CD4-positive, alpha-beta T cell (primary cell): ENCODE measurements at regions not wholly inside any gene's neighbourhood (a gene's known extent, or its start where the extent isn't known, plus 50 kb on each side); places are given as distances from the start of the nearest gene placed in this dataset.

Source experiments
- ATAC-seq: fragments of 200-7000 bp; cut with Tn5 transposase; one replicate; pipeline ENCODE4 v1.10.0; 2022; ENCODE audit warnings: mild to moderate bottlenecking; ENCODE audit not compliant: poor library complexity
- CTCF ChIA-PET: fragments of 350-600 bp; sonication (Branson Sonifier 250); formaldehyde crosslinking; loops from one replicate; lab custom pipeline; 2021; ENCODE audit warnings: antibody characterized with exemption, inconsistent platforms; lab: Charles Lee
- POLR2A ChIA-PET: fragments of 350-600 bp; sonication (Branson Sonifier 250); formaldehyde crosslinking; loops from one replicate; lab custom pipeline; 2021; ENCODE audit warnings: antibody characterized with exemption, inconsistent platforms; lab: Charles Lee
- DNase-seq, 14 experiments: peaks; one replicate each; pipeline ENCODE4 v3.0.0-alpha.2; 2013 to 2020; ENCODE audit warnings: mixed read lengths in 2 of 14
- H3K27ac ChIP-seq, 2 donors: one replicate each; pipeline versions ENCODE4 v1.5.1 to v1.7.0; 2013; ENCODE audit warnings: low read length in 2 of 2, low read depth in 1 of 2, mild to moderate bottlenecking in 1 of 2
- H3K27me3 ChIP-seq, 2 experiments: 1 replicate in 1 of 2; 2 replicates in 1 of 2; pipeline versions ENCODE4 v1.6.1 to v1.7.0; 2013; ENCODE audit warnings: low read length in 2 of 2, control low read depth in 1 of 2, mild to moderate bottlenecking in 1 of 2, moderate library complexity in 1 of 2; ENCODE audit not compliant: insufficient read depth in 2 of 2, control insufficient read depth in 1 of 2
- H3K36me3 ChIP-seq: one replicate; pipeline ENCODE4 v1.6.1; 2013; ENCODE audit warnings: low read length, control low read depth; ENCODE audit not compliant: insufficient read depth
- H3K4me1 ChIP-seq: one replicate; pipeline ENCODE4 v1.6.1; 2013; ENCODE audit warnings: low read length, control low read depth; ENCODE audit not compliant: insufficient read depth
- H3K4me3 ChIP-seq: one replicate; pipeline ENCODE4 v1.5.1; 2013; ENCODE audit warnings: mild to moderate bottlenecking, low read length, moderate library complexity
- H3K9me3 ChIP-seq, 2 experiments: 1 replicate in 1 of 2; 2 replicates in 1 of 2; pipeline versions ENCODE4 v1.6.1 to v1.7.0; 2013; ENCODE audit warnings: low read length in 2 of 2, mild to moderate bottlenecking in 2 of 2, control low read depth in 1 of 2, moderate library complexity in 1 of 2; ENCODE audit not compliant: control insufficient read depth in 1 of 2, insufficient read depth in 1 of 2
- H3K27ac Mint-ChIP-seq: one replicate; pipeline ENCODE4 v1.8.0; 2020; ENCODE audit warnings: mixed read lengths
- H3K27me3 Mint-ChIP-seq: one replicate; pipeline ENCODE4 v1.8.0; 2021; ENCODE audit warnings: mixed read lengths
- H3K36me3 Mint-ChIP-seq: one replicate; pipeline ENCODE4 v1.8.0; 2021; ENCODE audit warnings: low read depth, mixed read lengths
- H3K4me1 Mint-ChIP-seq: one replicate; pipeline ENCODE4 v1.8.0; 2021; ENCODE audit warnings: low read depth, mixed read lengths
- H3K4me3 Mint-ChIP-seq: one replicate; pipeline ENCODE4 v1.8.0; 2020; ENCODE audit warnings: mild to moderate bottlenecking, mixed read lengths
- H3K9me3 Mint-ChIP-seq: one replicate; pipeline ENCODE4 v1.8.0; 2020; ENCODE audit warnings: mixed read lengths
- intact Hi-C, 2 experiments: fragments of 100-400 bp; cut with DNase I in 1 of 2; cut with micrococcal nuclease in 1 of 2; formaldehyde crosslinking; loops; one replicate each; pipeline versions ENCODE4 v1.15.1 to v1.9.0; 2023 to 2025; cut with DNase I, micrococcal nuclease
- TF ChIP-seq, protein P1 (sequence below): fragments of 200-600 bp; IDR thresholded peaks from one replicate; pipeline ENCODE4 v1.8.0; 2022; ENCODE audit warnings: antibody characterized with exemption, mild to moderate bottlenecking

GRCh38 chr12:41709463-41710285 is 435.0 kb downstream of the GXYLT1 start:
- H3K4me1 ChIP-seq: no peaks in the 10 kb centered on the region
- H3K27me3 ChIP-seq: no peaks in the 10 kb centered on the region
- no peak overlapping the region for H3K4me3 Mint-ChIP-seq
- H3K9me3 ChIP-seq: no peaks in the 10 kb centered on the region
- H3K9me3 Mint-ChIP-seq: no peaks in the 10 kb centered on the region
- H3K27me3 Mint-ChIP-seq: no peaks in the 10 kb centered on the region
- DNase-seq (no peak), ATAC-seq (no peak)
- H3K36me3 Mint-ChIP-seq: no peaks in the 10 kb centered on the region
- TF ChIP-seq, protein P1, sequence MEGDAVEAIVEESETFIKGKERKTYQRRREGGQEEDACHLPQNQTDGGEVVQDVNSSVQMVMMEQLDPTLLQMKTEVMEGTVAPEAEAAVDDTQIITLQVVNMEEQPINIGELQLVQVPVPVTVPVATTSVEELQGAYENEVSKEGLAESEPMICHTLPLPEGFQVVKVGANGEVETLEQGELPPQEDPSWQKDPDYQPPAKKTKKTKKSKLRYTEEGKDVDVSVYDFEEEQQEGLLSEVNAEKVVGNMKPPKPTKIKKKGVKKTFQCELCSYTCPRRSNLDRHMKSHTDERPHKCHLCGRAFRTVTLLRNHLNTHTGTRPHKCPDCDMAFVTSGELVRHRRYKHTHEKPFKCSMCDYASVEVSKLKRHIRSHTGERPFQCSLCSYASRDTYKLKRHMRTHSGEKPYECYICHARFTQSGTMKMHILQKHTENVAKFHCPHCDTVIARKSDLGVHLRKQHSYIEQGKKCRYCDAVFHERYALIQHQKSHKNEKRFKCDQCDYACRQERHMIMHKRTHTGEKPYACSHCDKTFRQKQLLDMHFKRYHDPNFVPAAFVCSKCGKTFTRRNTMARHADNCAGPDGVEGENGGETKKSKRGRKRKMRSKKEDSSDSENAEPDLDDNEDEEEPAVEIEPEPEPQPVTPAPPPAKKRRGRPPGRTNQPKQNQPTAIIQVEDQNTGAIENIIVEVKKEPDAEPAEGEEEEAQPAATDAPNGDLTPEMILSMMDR: no peak
- no peak overlapping the region for H3K4me3 ChIP-seq
- no peaks in the 10 kb centered on the region for H3K4me1 Mint-ChIP-seq
- H3K36me3 ChIP-seq: no peaks in the 10 kb centered on the region
- no peak overlapping the region for H3K27ac Mint-ChIP-seq
- H3K27ac ChIP-seq: no peak overlapping the region
- POLR2A ChIA-PET: no interaction called here
- CTCF ChIA-PET: no interaction called here
- intact Hi-C loops: no loop called here

DNA sequence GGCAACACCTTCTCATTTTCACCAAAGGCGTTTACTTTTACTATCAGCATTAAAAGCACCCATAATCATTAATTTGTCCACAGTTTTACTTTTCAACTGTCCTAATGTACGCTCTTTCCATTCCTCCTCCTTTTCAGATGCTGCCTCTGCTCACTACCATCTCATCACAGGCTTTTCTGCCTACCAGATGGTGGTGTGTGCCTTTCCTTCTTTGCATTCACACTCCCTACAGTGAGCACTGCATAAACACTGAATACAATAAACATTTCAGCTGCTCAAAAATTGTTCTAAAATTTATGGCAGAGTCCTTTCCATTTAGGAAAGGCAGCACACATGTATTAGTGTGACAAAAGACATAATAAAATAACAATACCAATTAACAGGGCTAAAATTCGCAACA is 435.7 kb downstream of the GXYLT1 start:
- ChIA-PET POLR2A (no interaction called here), CTCF (no interaction called here)
- Mint-ChIP-seq H3K4me1 (no peaks in the 10 kb centered on the region), H3K9me3 (no peaks in the 10 kb centered on the region), H3K4me3 (no peak overlapping the region), H3K27ac (no peak overlapping the region), H3K36me3 (no peaks in the 10 kb centered on the region), H3K27me3 (no peaks in the 10 kb centered on the region)
- intact Hi-C loops: no loop called here
- TF ChIP-seq, protein P1: no peak
- Histone ChIP-seq H3K36me3 (no peaks in the 10 kb centered on the region), H3K27me3 (no peaks in the 10 kb centered on the region), H3K27ac (no peak overlapping the region), H3K4me3 (no peak overlapping the region), H3K4me1 (no peaks in the 10 kb centered on the region), H3K9me3 (no peaks in the 10 kb centered on the region)
- DNase-seq (no peak), ATAC-seq (no peak)

DNA sequence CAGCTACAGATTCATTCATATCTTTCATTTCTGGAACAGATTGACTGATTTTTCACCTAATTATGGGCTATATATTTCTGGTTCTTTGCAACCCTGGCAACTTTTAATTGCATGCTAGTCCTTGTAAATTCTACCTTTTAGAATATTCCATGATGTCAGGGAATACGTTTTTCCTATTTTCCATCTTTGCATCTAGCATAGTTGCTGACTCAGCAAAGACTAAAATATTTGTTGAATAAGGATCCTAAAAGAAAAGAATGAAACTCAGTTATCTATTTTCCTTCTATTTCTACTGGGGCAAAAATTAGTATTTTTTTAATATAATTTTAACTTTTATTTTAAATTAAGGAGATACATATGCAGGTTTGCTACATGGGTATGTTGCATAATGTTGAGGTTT is 438.3 kb downstream of the GXYLT1 start:
- intact Hi-C loops: no loop called here
- H3K27me3 ChIP-seq: no peaks in the 10 kb centered on the region
- ATAC-seq: no peak

More for the DNA sequence above, 438.3 kb downstream of the GXYLT1 start:
- no peaks in the 10 kb centered on the region for H3K36me3 Mint-ChIP-seq
- Histone ChIP-seq H3K9me3 (no peaks in the 10 kb centered on the region), H3K27ac (no peak overlapping the region), H3K4me1 (no peaks in the 10 kb centered on the region), H3K36me3 (no peaks in the 10 kb centered on the region), H3K4me3 (no peak overlapping the region)
- DNase-seq: no peak
- H3K4me1 Mint-ChIP-seq: no peaks in the 10 kb centered on the region
- no peak overlapping the region for H3K4me3 Mint-ChIP-seq
- H3K9me3 Mint-ChIP-seq: no peaks in the 10 kb centered on the region
- ChIA-PET POLR2A (no interaction called here), CTCF (no interaction called here)
- H3K27ac Mint-ChIP-seq: no peak overlapping the region
- TF ChIP-seq, protein P1: no peak
- no peaks in the 10 kb centered on the region for H3K27me3 Mint-ChIP-seq
